HCT116 (cell line): ENCODE measurements at regions not wholly inside any gene's neighbourhood (a gene's known extent, or its start where the extent isn't known, plus 50 kb on each side); places are given as distances from the start of the nearest gene placed in this dataset.

Experiments used
- ATAC-seq: fragments of 200-7000 bp; cut with Tn5 transposase; 2 replicates; pipeline ENCODE4 v1.9.1; 2020; ENCODE audit warnings: mild to moderate bottlenecking, moderate library complexity
- BruUV-seq: library from RNA; stranded (reverse); fragments of 400-500 nt; replicated peaks from 2 replicates; lab custom pipeline; 2021; lab: Mats Ljungman, UMichigan
- CTCF ChIA-PET: fragments of 300-600 bp; sonication (Branson Sonifier 250); formaldehyde crosslinking; loops from one replicate; lab custom pipeline; 2021; ENCODE audit warnings: antibody characterized with exemption; lab: Charles Lee
- POLR2A ChIA-PET: fragments of 300-600, 350-600 bp; sonication (Branson Sonifier 250); formaldehyde crosslinking; loops from one replicate; lab custom pipeline; 2021; ENCODE audit warnings: antibody characterized with exemption; lab: Charles Lee
- RAD21 ChIA-PET, 2 experiments: fragments of 300-600 bp; sonication (Branson Sonifier 250); formaldehyde crosslinking; loops; one replicate each; lab custom pipeline; 2023; ENCODE audit warnings: low total read pairs in 2 of 2; ENCODE audit not compliant: uncharacterized antibody in 2 of 2, unreplicated experiment in 2 of 2, low non-redundant PET in 1 of 2; lab: Charles Lee
- DNase-seq: peaks from one replicate; pipeline ENCODE4 v3.0.0-alpha.2; 2010; ENCODE audit warnings: low read depth, low spot score
- H2AFZ ChIP-seq: fragments of 200-600 bp; shearing (Covaris generic), sonication (generic); 2 replicates; pipeline ENCODE4 v1.6.1; 2017; ENCODE audit warnings: low read depth, mixed run types, mixed read lengths, antibody characterized with exemption, low read length; ENCODE audit not compliant: poor library complexity, severe bottlenecking
- H3K27ac ChIP-seq: 2 replicates; pipeline ENCODE4 v1.5.1; 2012; ENCODE audit warnings: low read depth, low read length
- H3K27me3 ChIP-seq: fragments of 200-600 bp; sonication (generic); 2 replicates; pipeline ENCODE4 v1.6.1; 2016; ENCODE audit warnings: mixed run types, low read length, mixed read lengths; ENCODE audit not compliant: insufficient read depth
- H3K36me3 ChIP-seq, 2 experiments: fragments of 200-500 bp in 1 of 2; fragments of 200-600 bp in 1 of 2; sonication (Bioruptor generic) in 1 of 2; sonication (generic) in 1 of 2; 2 replicates each; pipeline versions ENCODE4 v1.5.1 to v1.6.1; 2014 to 2016; ENCODE audit warnings: low read length in 2 of 2, inconsistent platforms in 1 of 2, mixed read lengths in 1 of 2, mixed run types in 1 of 2; ENCODE audit not compliant: insufficient read depth in 2 of 2, control insufficient read depth in 1 of 2
- H3K4me1 ChIP-seq, 2 experiments: fragments of 200-600 bp in 1 of 2; sonication (generic) in 1 of 2; 2 replicates each; pipeline versions ENCODE4 v1.5.1 to v1.6.1; 2012 to 2017; ENCODE audit warnings: low read length in 2 of 2, inconsistent platforms in 1 of 2, mild to moderate bottlenecking in 1 of 2, mixed read lengths in 1 of 2, mixed run types in 1 of 2, moderate library complexity in 1 of 2; ENCODE audit not compliant: insufficient read depth in 2 of 2, control insufficient read depth in 1 of 2
- H3K4me2 ChIP-seq: fragments of 200-600 bp; sonication (generic); 2 replicates; pipeline ENCODE4 v1.6.1; 2017; ENCODE audit warnings: mixed run types, low read length, mixed read lengths
- H3K4me3 ChIP-seq, 2 experiments: fragments of 200-600 bp in 1 of 2; sonication (generic) in 1 of 2; replicated peaks in 1 of 2; 2 replicates each; pipeline ENCODE4 v1.5.1; 2011 to 2016; ENCODE audit warnings: low read length in 2 of 2, control low read depth in 1 of 2, low read depth in 1 of 2, mild to moderate bottlenecking in 1 of 2, mixed read lengths in 1 of 2, mixed run types in 1 of 2
- H3K79me2 ChIP-seq: fragments of 200-600 bp; sonication (generic); 2 replicates; pipeline ENCODE4 v1.6.1; 2017; ENCODE audit warnings: mild to moderate bottlenecking, mixed run types, low read length, moderate library complexity, mixed read lengths; ENCODE audit not compliant: insufficient read depth
- H3K9ac ChIP-seq: fragments of 200-600 bp; sonication (generic); 2 replicates; pipeline ENCODE4 v1.6.1; 2016; ENCODE audit warnings: low read length, mixed read lengths
- H3K9me2 ChIP-seq: fragments of 200-600 bp; sonication (generic), shearing (Covaris generic); 2 replicates; pipeline ENCODE4 v1.6.1; 2017; ENCODE audit warnings: mixed run types, mild to moderate bottlenecking, moderate library complexity; ENCODE audit not compliant: insufficient read depth
- H3K9me3 ChIP-seq, 2 experiments: fragments of 200-500 bp in 1 of 2; fragments of 200-600 bp in 1 of 2; sonication (Bioruptor generic) in 1 of 2; sonication (generic) in 1 of 2; 2 replicates each; pipeline ENCODE4 v1.6.1; 2014 to 2017; ENCODE audit warnings: low read length in 2 of 2, mixed read lengths in 2 of 2, inconsistent platforms in 1 of 2, low read depth in 1 of 2, mild to moderate bottlenecking in 1 of 2, mixed run types in 1 of 2, moderate library complexity in 1 of 2; ENCODE audit not compliant: control insufficient read depth in 1 of 2, insufficient read depth in 1 of 2
- H4K20me1 ChIP-seq: fragments of 200-600 bp; sonication (generic), shearing (Covaris generic); 2 replicates; pipeline ENCODE4 v1.6.1; 2017; ENCODE audit warnings: mixed run types, mild to moderate bottlenecking, moderate library complexity; ENCODE audit not compliant: insufficient read depth
- ATF3 ChIP-seq: IDR thresholded peaks from 2 replicates; pipeline ENCODE4 v1.6.1; 2012
- CBX3 ChIP-seq: IDR thresholded peaks from 2 replicates; pipeline ENCODE4 v1.6.1; 2012; ENCODE audit warnings: low read depth
- CEBPB ChIP-seq: IDR thresholded peaks from 2 replicates; pipeline ENCODE4 v1.6.1; 2012; ENCODE audit warnings: low read depth
- CTCF ChIP-seq, 3 experiments: fragments of 200-600 bp in 1 of 3; sonication (generic) in 1 of 3; IDR thresholded peaks in 2 of 3; conservative IDR thresholded peaks in 1 of 3; 2 replicates each; pipeline ENCODE4 v1.5.1; 2012 to 2017; ENCODE audit warnings: low read depth in 2 of 3, low read length in 2 of 3, antibody characterized with exemption in 1 of 3, borderline replicate concordance in 1 of 3, control low read depth in 1 of 3, mild to moderate bottlenecking in 1 of 3, mixed read lengths in 1 of 3, mixed run types in 1 of 3, moderate library complexity in 1 of 3; ENCODE audit not compliant: insufficient read depth in 1 of 3
- EGR1 ChIP-seq: IDR thresholded peaks from 2 replicates; pipeline ENCODE4 v1.6.1; 2012; ENCODE audit warnings: low read depth
- ELF1 ChIP-seq: IDR thresholded peaks from 2 replicates; pipeline ENCODE4 v1.6.1; 2012; ENCODE audit warnings: low read depth, borderline replicate concordance
- EZH2phosphoT487 ChIP-seq: fragments of 200-600 bp; IDR thresholded peaks from 2 replicates; pipeline ENCODE4 v1.6.1; 2018; ENCODE audit warnings: antibody characterized with exemption, borderline replicate concordance
- FOSL1 ChIP-seq: IDR thresholded peaks from 2 replicates; pipeline ENCODE4 v1.6.1; 2012; ENCODE audit warnings: low read depth
- JUND ChIP-seq: IDR thresholded peaks from 2 replicates; pipeline ENCODE4 v1.6.1; 2012
- MAX ChIP-seq: IDR thresholded peaks from 2 replicates; pipeline ENCODE4 v1.6.1; 2012
- POLR2A ChIP-seq: IDR thresholded peaks from 2 replicates; pipeline ENCODE4 v1.7.0; 2011; ENCODE audit warnings: borderline replicate concordance; ENCODE audit not compliant: insufficient read depth, insufficient read length; ENCODE audit errors: extremely low read depth
- POLR2AphosphoS5 ChIP-seq: IDR thresholded peaks from 2 replicates; pipeline ENCODE4 v1.6.1; 2011; ENCODE audit warnings: mild to moderate bottlenecking, low read depth, low read length, moderate library complexity
- REST ChIP-seq: IDR thresholded peaks from 2 replicates; pipeline ENCODE4 v1.6.1; 2012; ENCODE audit warnings: low read depth
- SIN3A ChIP-seq: IDR thresholded peaks from 2 replicates; pipeline ENCODE4 v1.6.1; 2012; ENCODE audit warnings: low read depth
- SP1 ChIP-seq: IDR thresholded peaks from 2 replicates; pipeline ENCODE4 v1.6.1; 2012; ENCODE audit warnings: low read depth
- TCF7L2 ChIP-seq: IDR thresholded peaks from 2 replicates; pipeline ENCODE4 v1.7.0; 2011; ENCODE audit warnings: borderline replicate concordance, inconsistent platforms; ENCODE audit not compliant: insufficient read depth, insufficient read length; ENCODE audit errors: extremely low read depth
- ZBTB33 ChIP-seq: IDR thresholded peaks from 2 replicates; pipeline ENCODE4 v1.6.1; 2011; ENCODE audit warnings: mild to moderate bottlenecking, low read length, moderate library complexity; ENCODE audit not compliant: insufficient replicate concordance; ENCODE audit errors: extremely low read depth
- ZFX ChIP-seq: fragments of 450-650 bp; IDR thresholded peaks from 2 replicates; pipeline ENCODE4 v1.6.1; 2017
- ZNF274 ChIP-seq: fragments of 200-500 bp; sonication (Bioruptor generic); IDR thresholded peaks from 2 replicates; pipeline ENCODE4 v1.6.1; 2014; ENCODE audit warnings: mild to moderate bottlenecking, low read depth, low read length, inconsistent platforms
- intact Hi-C: fragments of 100-400 bp; cut with micrococcal nuclease; formaldehyde crosslinking; loops from 2 replicates; pipeline ENCODE4 v1.10.0; 2022

GRCh38 chr1:229940684-229941083 lies 126.4 kb upstream of the GALNT2 start:
- ChIA-PET CTCF (no interaction called here), RAD21 (no interaction called here), POLR2A (no interaction called here)
- peaks cover 24% of the 10 kb centered on the region for H3K27me3 ChIP-seq
- H3K27ac ChIP-seq, result no peak overlapping the region
- no peaks in the 10 kb centered on the region for H3K36me3 ChIP-seq
- H4K20me1 ChIP-seq, result no peaks in the 10 kb centered on the region
- ATAC-seq (no peak), DNase-seq (no peak)
- H3K4me3 ChIP-seq, result no peak overlapping the region
- no peaks in the 10 kb centered on the region for H3K79me2 ChIP-seq
- no TSS peak for BruUV-seq
- no peaks in the 10 kb centered on the region for H3K9me3 ChIP-seq
- intact Hi-C loops, result no loop called here
- TF ChIP-seq MAX, result no peak
- no peak for TF ChIP-seq ZBTB33
- TF ChIP-seq EGR1, result no peak
- no peak for TF ChIP-seq TCF7L2
- TF ChIP-seq ZNF274, result no peak
- no peak for TF ChIP-seq ZFX
- TF ChIP-seq POLR2A, result no peak
- TF ChIP-seq SIN3A, result no peak
- no peak for TF ChIP-seq POLR2AphosphoS5
- TF ChIP-seq CEBPB, result no peak
- no peak for TF ChIP-seq FOSL1
- no peak for TF ChIP-seq JUND
- no peak for TF ChIP-seq ELF1
- TF ChIP-seq EZH2phosphoT487, result no peak
- TF ChIP-seq CBX3, result no peak
- TF ChIP-seq CTCF (IDR thresholded peaks at IDR 0.05 in 2 of 3, conservative IDR thresholded peaks at IDR 0.05 in 1 of 3; ENCODE audit: borderline replicate concordance in 1 of 3, insufficient read depth in 1 of 3, low read depth in 2 of 3, low read length in 2 of 3), result no peak
- TF ChIP-seq SP1, result no peak
- no peak for TF ChIP-seq ATF3
- no peak for TF ChIP-seq REST
- H3K9ac ChIP-seq, result no peak overlapping the region
- H3K4me1 ChIP-seq, result no peaks in the 10 kb centered on the region
- H2AFZ ChIP-seq, result no peak overlapping the region
- H3K4me2 ChIP-seq, result no peak overlapping the region
- no peaks in the 10 kb centered on the region for H3K9me2 ChIP-seq
